HEK293 (cell line): ENCODE measurements at regions not wholly inside any gene's neighbourhood (a gene's known extent, or its start where the extent isn't known, plus 50 kb on each side); places are given as distances from the start of the nearest gene placed in this dataset.

Source experiments
- KLF16 ChIP-seq: fragments of 450-650 bp; formaldehyde crosslinking; IDR thresholded peaks from 2 replicates; pipeline ENCODE4 v1.5.1; 2017; ENCODE audit warnings: missing biosample characterization, missing genetic modification characterization
- ZNF146 ChIP-seq: fragments of 450-650 bp; formaldehyde crosslinking; IDR thresholded peaks from 2 replicates; pipeline ENCODE4 v1.5.1; 2016; ENCODE audit warnings: missing biosample characterization, missing genetic modification characterization
- ZNF174 ChIP-seq: fragments of 450-650 bp; formaldehyde crosslinking; IDR thresholded peaks from 2 replicates; pipeline ENCODE4 v1.5.0; 2017; ENCODE audit warnings: missing biosample characterization, mild to moderate bottlenecking, missing genetic modification characterization
- ZNF354C ChIP-seq: fragments of 450-650 bp; formaldehyde crosslinking; IDR thresholded peaks from 2 replicates; pipeline ENCODE4 v1.5.1; 2016; ENCODE audit warnings: missing biosample characterization, missing genetic modification characterization, low read depth, borderline replicate concordance
- ZNF558 ChIP-seq: fragments of 450-650 bp; formaldehyde crosslinking; IDR thresholded peaks from 2 replicates; pipeline ENCODE4 v1.5.1; 2016; ENCODE audit warnings: missing biosample characterization, missing genetic modification characterization
- ZNF600 ChIP-seq: fragments of 450-650 bp; formaldehyde crosslinking; IDR thresholded peaks from 2 replicates; pipeline ENCODE4 v1.5.1; 2016; ENCODE audit warnings: missing biosample characterization, missing genetic modification characterization
- TF ChIP-seq, protein P1 (sequence below): fragments of 450-650 bp; formaldehyde crosslinking; IDR thresholded peaks from 2 replicates; pipeline ENCODE4 v1.5.1; 2016; ENCODE audit warnings: missing biosample characterization, missing genetic modification characterization
- TF ChIP-seq, protein P2 (sequence below): fragments of 450-650 bp; formaldehyde crosslinking; IDR thresholded peaks from 2 replicates; pipeline ENCODE4 v1.5.1; 2016; ENCODE audit warnings: missing biosample characterization, missing genetic modification characterization
- TF ChIP-seq, protein P3 (sequence below): fragments of 450-650 bp; formaldehyde crosslinking; IDR thresholded peaks from 2 replicates; pipeline ENCODE4 v1.5.1; 2016; ENCODE audit warnings: missing biosample characterization, missing genetic modification characterization

DNA sequence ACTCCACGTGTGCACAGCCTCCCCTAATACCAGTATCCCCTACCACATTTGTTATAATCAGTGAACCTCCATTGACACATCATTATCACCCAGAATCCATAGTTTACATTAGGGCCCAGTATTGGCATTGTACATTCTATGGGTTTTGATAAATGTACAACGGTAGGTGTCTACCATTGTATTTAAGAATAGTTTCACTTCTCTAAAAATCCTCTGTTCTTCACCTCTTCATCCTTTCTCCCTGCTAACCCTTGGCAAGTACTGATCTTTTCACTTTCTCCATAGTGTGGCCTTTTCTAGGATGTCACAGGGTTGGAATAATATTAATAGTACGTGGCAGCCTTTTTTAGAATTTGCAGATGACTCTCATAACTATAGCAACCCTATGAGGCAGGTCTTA is 353.8 kb downstream of the DDX10 start:
- TF ChIP-seq, protein P1, sequence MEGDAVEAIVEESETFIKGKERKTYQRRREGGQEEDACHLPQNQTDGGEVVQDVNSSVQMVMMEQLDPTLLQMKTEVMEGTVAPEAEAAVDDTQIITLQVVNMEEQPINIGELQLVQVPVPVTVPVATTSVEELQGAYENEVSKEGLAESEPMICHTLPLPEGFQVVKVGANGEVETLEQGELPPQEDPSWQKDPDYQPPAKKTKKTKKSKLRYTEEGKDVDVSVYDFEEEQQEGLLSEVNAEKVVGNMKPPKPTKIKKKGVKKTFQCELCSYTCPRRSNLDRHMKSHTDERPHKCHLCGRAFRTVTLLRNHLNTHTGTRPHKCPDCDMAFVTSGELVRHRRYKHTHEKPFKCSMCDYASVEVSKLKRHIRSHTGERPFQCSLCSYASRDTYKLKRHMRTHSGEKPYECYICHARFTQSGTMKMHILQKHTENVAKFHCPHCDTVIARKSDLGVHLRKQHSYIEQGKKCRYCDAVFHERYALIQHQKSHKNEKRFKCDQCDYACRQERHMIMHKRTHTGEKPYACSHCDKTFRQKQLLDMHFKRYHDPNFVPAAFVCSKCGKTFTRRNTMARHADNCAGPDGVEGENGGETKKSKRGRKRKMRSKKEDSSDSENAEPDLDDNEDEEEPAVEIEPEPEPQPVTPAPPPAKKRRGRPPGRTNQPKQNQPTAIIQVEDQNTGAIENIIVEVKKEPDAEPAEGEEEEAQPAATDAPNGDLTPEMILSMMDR (tag by site-specific recombination), result no peak
- TF ChIP-seq ZNF174 (tag by site-specific recombination) (no peak), ZNF600 (no peak), ZNF354C (tag by site-specific recombination) (no peak), KLF16 (tag by site-specific recombination) (no peak), ZNF558 (tag by site-specific recombination) (no peak), ZNF146 (no peak)
- TF ChIP-seq, protein P2, sequence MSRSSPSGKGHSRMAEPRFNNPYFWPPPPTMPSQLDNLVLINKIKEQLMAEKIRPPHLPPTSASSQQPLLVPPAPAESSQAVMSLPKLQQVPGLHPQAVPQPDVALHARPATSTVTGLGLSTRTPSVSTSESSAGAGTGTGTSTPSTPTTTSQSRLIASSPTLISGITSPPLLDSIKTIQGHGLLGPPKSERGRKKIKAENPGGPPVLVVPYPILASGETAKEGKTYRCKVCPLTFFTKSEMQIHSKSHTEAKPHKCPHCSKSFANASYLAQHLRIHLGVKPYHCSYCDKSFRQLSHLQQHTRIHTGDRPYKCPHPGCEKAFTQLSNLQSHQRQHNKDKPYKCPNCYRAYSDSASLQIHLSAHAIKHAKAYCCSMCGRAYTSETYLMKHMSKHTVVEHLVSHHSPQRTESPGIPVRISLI (tag by site-specific recombination), result no peak
- TF ChIP-seq, protein P3, sequence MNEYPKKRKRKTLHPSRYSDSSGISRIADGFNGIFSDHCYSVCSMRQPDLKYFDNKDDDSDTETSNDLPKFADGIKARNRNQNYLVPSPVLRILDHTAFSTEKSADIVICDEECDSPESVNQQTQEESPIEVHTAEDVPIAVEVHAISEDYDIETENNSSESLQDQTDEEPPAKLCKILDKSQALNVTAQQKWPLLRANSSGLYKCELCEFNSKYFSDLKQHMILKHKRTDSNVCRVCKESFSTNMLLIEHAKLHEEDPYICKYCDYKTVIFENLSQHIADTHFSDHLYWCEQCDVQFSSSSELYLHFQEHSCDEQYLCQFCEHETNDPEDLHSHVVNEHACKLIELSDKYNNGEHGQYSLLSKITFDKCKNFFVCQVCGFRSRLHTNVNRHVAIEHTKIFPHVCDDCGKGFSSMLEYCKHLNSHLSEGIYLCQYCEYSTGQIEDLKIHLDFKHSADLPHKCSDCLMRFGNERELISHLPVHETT, result no peak
